Naive thymus-derived CD4-positive, alpha-beta T cell (primary cell): ENCODE measurements at regions not wholly inside any gene's neighbourhood (a gene's known extent, or its start where the extent isn't known, plus 50 kb on each side); places are given as distances from the start of the nearest gene placed in this dataset.

Source experiments
- ATAC-seq: fragments of 150-1000 bp; cut with Tn5 transposase; 2 replicates; pipeline ENCODE4 v1.10.0; 2021; ENCODE audit warnings: mild to moderate bottlenecking, moderate library complexity
- CTCF ChIA-PET: fragments of 350-600 bp; sonication (Branson Sonifier 250); formaldehyde crosslinking; loops from one replicate; lab custom pipeline; 2021; ENCODE audit warnings: antibody characterized with exemption; lab: Charles Lee
- POLR2A ChIA-PET: fragments of 350-600 bp; sonication (Branson Sonifier 250); formaldehyde crosslinking; loops from one replicate; lab custom pipeline; 2021; ENCODE audit warnings: antibody characterized with exemption, inconsistent platforms; lab: Charles Lee
- DNase-seq, 9 donors: peaks; one replicate each; pipeline versions ENCODE4 v3.0.0 to v3.0.0-alpha.2; 2020 to 2022; ENCODE audit warnings: mixed read lengths in 1 of 9
- H3K27ac ChIP-seq: one replicate; pipeline ENCODE4 v1.7.0; 2013; ENCODE audit warnings: mild to moderate bottlenecking, low read depth, low read length, moderate library complexity
- H3K27me3 ChIP-seq, 2 donors: one replicate each; pipeline ENCODE4 v1.7.0; 2013; ENCODE audit warnings: low read length in 2 of 2, mild to moderate bottlenecking in 2 of 2, moderate library complexity in 2 of 2; ENCODE audit not compliant: control insufficient read depth in 2 of 2, insufficient read depth in 2 of 2
- H3K36me3 ChIP-seq, 3 experiments: 1 replicate in 2 of 3; 2 replicates in 1 of 3; pipeline ENCODE4 v1.7.0; 2013; ENCODE audit warnings: low read length in 3 of 3, mild to moderate bottlenecking in 3 of 3, moderate library complexity in 1 of 3; ENCODE audit not compliant: insufficient read depth in 3 of 3, control insufficient read depth in 2 of 3
- H3K4me1 ChIP-seq, 2 donors: one replicate each; pipeline ENCODE4 v1.7.0; 2013; ENCODE audit warnings: low read length in 2 of 2, mild to moderate bottlenecking in 2 of 2, moderate library complexity in 1 of 2; ENCODE audit not compliant: control insufficient read depth in 2 of 2, insufficient read depth in 2 of 2
- H3K4me3 ChIP-seq: 2 replicates; pipeline ENCODE4 v1.7.0; 2013; ENCODE audit warnings: mild to moderate bottlenecking, low read length
- H3K9me3 ChIP-seq, 3 experiments: 1 replicate in 2 of 3; 2 replicates in 1 of 3; pipeline ENCODE4 v1.7.0; 2013; ENCODE audit warnings: low read length in 3 of 3; ENCODE audit not compliant: control insufficient read depth in 2 of 3
- H3K27ac Mint-ChIP-seq, 9 donors: one replicate each; pipeline ENCODE4 v1.8.0; 2020 to 2022; ENCODE audit warnings: mixed read lengths in 9 of 9, mild to moderate bottlenecking in 8 of 9, moderate library complexity in 5 of 9, inconsistent platforms in 2 of 9
- H3K27me3 Mint-ChIP-seq, 5 donors: one replicate each; pipeline ENCODE4 v1.8.0; 2021 to 2022; ENCODE audit warnings: mixed read lengths in 5 of 5, mild to moderate bottlenecking in 1 of 5
- H3K36me3 Mint-ChIP-seq, 5 donors: one replicate each; pipeline ENCODE4 v1.8.0; 2020 to 2022; ENCODE audit warnings: mixed read lengths in 5 of 5, mild to moderate bottlenecking in 3 of 5, inconsistent platforms in 1 of 5
- H3K4me1 Mint-ChIP-seq, 7 donors: one replicate each; pipeline ENCODE4 v1.8.0; 2020 to 2022; ENCODE audit warnings: mixed read lengths in 7 of 7, mild to moderate bottlenecking in 3 of 7, inconsistent platforms in 1 of 7
- H3K4me3 Mint-ChIP-seq, 10 donors: one replicate each; pipeline ENCODE4 v1.8.0; 2020 to 2022; ENCODE audit warnings: mild to moderate bottlenecking in 10 of 10, mixed read lengths in 10 of 10, moderate library complexity in 6 of 10, inconsistent platforms in 2 of 10
- H3K9me3 Mint-ChIP-seq, 11 donors: one replicate each; pipeline ENCODE4 v1.8.0; 2020 to 2022; ENCODE audit warnings: mixed read lengths in 11 of 11, mild to moderate bottlenecking in 4 of 11, inconsistent platforms in 1 of 11, moderate library complexity in 1 of 11
- intact Hi-C, 2 donors: fragments of 100-400 bp; cut with micrococcal nuclease; formaldehyde crosslinking; loops; one replicate each; pipeline ENCODE4 v1.15.1; 2023

- CTCF ChIA-PET: no interaction called here
- Mint-ChIP-seq H3K36me3 (peaks cover 0 to 6% (median 0%) of the 10 kb centered on the region in 5 donors), H3K4me3 (no peak overlapping the region), H3K27me3 (peaks cover 2 to 43% (median 33%) of the 10 kb centered on the region in 5 donors), H3K9me3 (peaks cover 0 to 29% (median 7%) of the 10 kb centered on the region in 11 donors), H3K27ac (no peak overlapping the region), H3K4me1 (peaks cover 0 to 10% (median 0%) of the 10 kb centered on the region in 7 donors)
- no peak overlapping the region for H3K4me3 ChIP-seq
- no peak overlapping the region for H3K27ac ChIP-seq
- no peaks in the 10 kb centered on the region for H3K36me3 ChIP-seq
- POLR2A ChIA-PET: no interaction called here
- H3K4me1 ChIP-seq: no peaks in the 10 kb centered on the region
- ATAC-seq: no peak
- intact Hi-C loops: no loop called here
- peaks cover 0 to 6% of the 10 kb centered on the region in 2 donors for H3K27me3 ChIP-seq
- no peaks in the 10 kb centered on the region for H3K9me3 ChIP-seq
- DNase-seq: no peak
Observed at GRCh38 chr11:69997352-69997751, 80.8 kb upstream of the ANO1 start.

GRCh38 chr11:69999721-70000120 is 78.4 kb upstream of the ANO1 start:
- no peak overlapping the region for H3K27ac ChIP-seq
- DNase-seq (no peak), ATAC-seq (no peak)
- no peaks in the 10 kb centered on the region for H3K36me3 ChIP-seq
- no peak overlapping the region for H3K27ac Mint-ChIP-seq
- peaks cover 0 to 6% of the 10 kb centered on the region in 2 donors for H3K27me3 ChIP-seq
- CTCF ChIA-PET: interaction anchor here (0.6 kb wide), 1 partner anchor 61 kb away, joined by 4 read pairs; no protein-coding TSS in a partner anchor
- H3K27me3 Mint-ChIP-seq: peaks cover 2 to 26% (median 20%) of the 10 kb centered on the region in 5 donors
- no peaks in the 10 kb centered on the region for H3K9me3 ChIP-seq
- peaks cover 0 to 19% (median 0%) of the 10 kb centered on the region in 7 donors for H3K4me1 Mint-ChIP-seq
- peaks cover 0 to 16% (median 3%) of the 10 kb centered on the region in 11 donors for H3K9me3 Mint-ChIP-seq
- intact Hi-C loops: no loop called here
- H3K4me3 Mint-ChIP-seq: no peak overlapping the region
- no peaks in the 10 kb centered on the region for H3K4me1 ChIP-seq
- H3K4me3 ChIP-seq: no peak overlapping the region
- H3K36me3 Mint-ChIP-seq: peaks cover 0 to 2% (median 0%) of the 10 kb centered on the region in 5 donors
- POLR2A ChIA-PET: no interaction called here

GRCh38 chr11:70000228-70000627 is 77.9 kb upstream of the ANO1 start:
- no peak overlapping the region for H3K27ac Mint-ChIP-seq
- intact Hi-C loops: no loop called here
- POLR2A ChIA-PET: no interaction called here

DNA sequence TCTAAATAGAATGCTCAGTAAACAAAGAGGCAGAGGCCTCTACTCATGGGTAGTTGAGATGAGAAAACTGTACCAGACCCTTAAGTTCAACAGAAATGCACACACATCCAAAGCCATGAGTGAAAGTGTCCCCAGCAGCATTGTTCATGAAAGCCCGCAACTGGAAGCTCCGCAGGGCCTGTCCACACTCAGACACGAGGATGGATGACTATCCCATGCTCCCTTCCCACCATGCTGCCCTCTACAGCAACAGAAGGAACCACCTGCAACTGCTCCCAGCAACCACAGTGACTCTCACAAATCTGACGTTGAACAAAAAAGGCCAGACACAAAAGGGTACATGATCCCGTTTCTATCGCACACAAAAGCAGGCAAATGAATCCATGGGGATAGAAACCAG is 76.9 kb upstream of the ANO1 start:
- Mint-ChIP-seq H3K36me3 (peaks cover 0 to 2% (median 0%) of the 10 kb centered on the region in 5 donors), H3K4me3 (no peak overlapping the region), H3K9me3 (peaks cover 0 to 5% (median 0%) of the 10 kb centered on the region in 11 donors), H3K27me3 (peaks cover 0 to 22% (median 17%) of the 10 kb centered on the region in 5 donors), H3K27ac (no peak overlapping the region), H3K4me1 (peaks cover 0 to 19% (median 0%) of the 10 kb centered on the region in 7 donors)
- Histone ChIP-seq H3K4me3 (no peak overlapping the region), H3K4me1 (no peaks in the 10 kb centered on the region), H3K9me3 (no peaks in the 10 kb centered on the region), H3K27ac (no peak overlapping the region), H3K36me3 (no peaks in the 10 kb centered on the region), H3K27me3 (peaks cover 0 to 6% of the 10 kb centered on the region in 2 donors)
- POLR2A ChIA-PET: no interaction called here
- intact Hi-C loops: no loop called here
- CTCF ChIA-PET: no interaction called here
- DNase-seq (no peak), ATAC-seq (no peak)

More at GRCh38 chr11:70000228-70000627, 77.9 kb upstream of the ANO1 start:
- peaks cover 0 to 2% (median 0%) of the 10 kb centered on the region in 5 donors for H3K36me3 Mint-ChIP-seq
- no peak overlapping the region for H3K4me3 Mint-ChIP-seq
- H3K9me3 ChIP-seq: no peaks in the 10 kb centered on the region
- peaks cover 0 to 19% (median 0%) of the 10 kb centered on the region in 7 donors for H3K4me1 Mint-ChIP-seq
- CTCF ChIA-PET: interaction anchor here (0.6 kb wide), 1 partner anchor 61 kb away, joined by 4 read pairs; no protein-coding TSS in a partner anchor
- H3K4me1 ChIP-seq: no peaks in the 10 kb centered on the region
- peaks cover 0 to 11% (median 1%) of the 10 kb centered on the region in 11 donors for H3K9me3 Mint-ChIP-seq
- no peak overlapping the region for H3K27ac ChIP-seq
- ATAC-seq: no peak
- peaks cover 2 to 26% (median 20%) of the 10 kb centered on the region in 5 donors for H3K27me3 Mint-ChIP-seq
- H3K4me3 ChIP-seq: no peak overlapping the region
- H3K27me3 ChIP-seq: peaks cover 0 to 6% of the 10 kb centered on the region in 2 donors
- no peak for DNase-seq
- no peaks in the 10 kb centered on the region for H3K36me3 ChIP-seq

GRCh38 chr11:70002433-70002832 is 75.7 kb upstream of the ANO1 start:
- peak in 1 of 9 donors; percentile 35 for DNase-seq
- POLR2A ChIA-PET: no interaction called here
- H3K9me3 Mint-ChIP-seq: peaks cover 0 to 5% (median 0%) of the 10 kb centered on the region in 11 donors

GRCh38 chr11:70005107-70005818 is 72.9 kb upstream of the ANO1 start:
- no peaks in the 10 kb centered on the region for H3K27me3 ChIP-seq
- H3K4me1 ChIP-seq: no peaks in the 10 kb centered on the region
- H3K4me1 Mint-ChIP-seq: peaks cover 0 to 14% (median 0%) of the 10 kb centered on the region in 7 donors
- no peaks in the 10 kb centered on the region for H3K36me3 ChIP-seq
- H3K4me3 Mint-ChIP-seq: no peak overlapping the region
- CTCF ChIA-PET: no interaction called here
- POLR2A ChIA-PET: no interaction called here
- H3K4me3 ChIP-seq: no peak overlapping the region
- DNase-seq: no peak
- no peak overlapping the region for H3K27ac Mint-ChIP-seq
- intact Hi-C loops: no loop called here
- H3K9me3 ChIP-seq: no peaks in the 10 kb centered on the region
- peaks cover 0 to 2% (median 0%) of the 10 kb centered on the region in 11 donors for H3K9me3 Mint-ChIP-seq
- peaks cover 0 to 2% (median 0%) of the 10 kb centered on the region in 5 donors for H3K36me3 Mint-ChIP-seq
- H3K27ac ChIP-seq: no peak overlapping the region
- H3K27me3 Mint-ChIP-seq: peaks cover 0 to 7% (median 0%) of the 10 kb centered on the region in 5 donors
- no peak for ATAC-seq

More at GRCh38 chr11:70002433-70002832, 75.7 kb upstream of the ANO1 start:
- peaks cover 0 to 19% (median 14%) of the 10 kb centered on the region in 5 donors for H3K27me3 Mint-ChIP-seq
- CTCF ChIA-PET: no interaction called here
- no peak for ATAC-seq
- H3K4me1 Mint-ChIP-seq: peaks cover 0 to 19% (median 0%) of the 10 kb centered on the region in 7 donors
- intact Hi-C loops: no loop called here
- no peak overlapping the region for H3K4me3 Mint-ChIP-seq
- H3K9me3 ChIP-seq: no peaks in the 10 kb centered on the region
- peaks cover 0 to 6% of the 10 kb centered on the region in 2 donors for H3K27me3 ChIP-seq
- no peak overlapping the region for H3K27ac ChIP-seq
- peaks cover 0 to 2% (median 0%) of the 10 kb centered on the region in 5 donors for H3K36me3 Mint-ChIP-seq
- no peaks in the 10 kb centered on the region for H3K4me1 ChIP-seq
- H3K4me3 ChIP-seq: no peak overlapping the region
- no peak overlapping the region for H3K27ac Mint-ChIP-seq
- H3K36me3 ChIP-seq: no peaks in the 10 kb centered on the region
